GM19324 (cell line): ENCODE measurements at regions not wholly inside any gene's neighbourhood (a gene's known extent, or its start where the extent isn't known, plus 50 kb on each side); places are given as distances from the start of the nearest gene placed in this dataset.
"Not testable (repeated sequence)": the region's sequence is repeated elsewhere in the genome, so short reads cannot be mapped to it uniquely, and the experiment has no call there.

Experiments
- ATAC-seq: cut with Tn5 transposase; IDR thresholded peaks from one replicate; pipeline ENCODE4 v1.9.1; 2021; ENCODE audit warnings: mild to moderate bottlenecking, moderate library complexity; ENCODE audit not compliant: unreplicated experiment, low FRiP score

GRCh38 chr3:181554233-181554765 is 157.4 kb upstream of the SOX2 start:
- ATAC-seq, result no peak

- ATAC-seq, result no peak
These were observed 162.5 kb upstream of the SOX2 start for GRCh38 chr3:181549266-181549665.

GRCh38 chr3:181541414-181541813 is 170.3 kb upstream of the SOX2 start:
- no peak for ATAC-seq

- no peak for ATAC-seq
These were observed 176.9 kb upstream of the SOX2 start for GRCh38 chr3:181534781-181535221.

- ATAC-seq, result no peak
These were observed 177.9 kb upstream of the SOX2 start for GRCh38 chr3:181533811-181534210.

- ATAC-seq, result no peak
These were observed 181.1 kb upstream of the SOX2 start for GRCh38 chr3:181530584-181530983.

GRCh38 chr3:181521831-181522230 is 189.9 kb upstream of the SOX2 start:
- ATAC-seq, result no peak

- no peak for ATAC-seq
These were observed 193.5 kb upstream of the SOX2 start for GRCh38 chr3:181518222-181518621.

GRCh38 chr3:181512787-181513186 is 198.9 kb upstream of the SOX2 start:
- no peak for ATAC-seq

- ATAC-seq, result no peak
These were observed 201.2 kb upstream of the SOX2 start for GRCh38 chr3:181510500-181510899.

GRCh38 chr3:181497358-181497757 is 214.4 kb upstream of the SOX2 start:
- no peak for ATAC-seq

GRCh38 chr3:181493423-181493822 is 218.3 kb upstream of the SOX2 start:
- ATAC-seq, result no peak

GRCh38 chr3:181488536-181488935 is 223.2 kb upstream of the SOX2 start:
- ATAC-seq, result no peak

GRCh38 chr3:181487236-181487978 is 224.3 kb upstream of the SOX2 start:
- ATAC-seq, result no peak

- no peak for ATAC-seq
These were observed 225.4 kb upstream of the SOX2 start for GRCh38 chr3:181486141-181486885.

GRCh38 chr3:181484026-181484425 is 227.7 kb upstream of the SOX2 start:
- ATAC-seq, result no peak

GRCh38 chr3:181475146-181475545 is 236.6 kb upstream of the SOX2 start:
- not testable (repeated sequence) for ATAC-seq

GRCh38 chr3:181470349-181470748 is 241.4 kb upstream of the SOX2 start:
- no peak for ATAC-seq

- ATAC-seq, result no peak
These were observed 247.6 kb upstream of the SOX2 start for GRCh38 chr3:181464033-181464694.

- no peak for ATAC-seq
These were observed 250.3 kb upstream of the SOX2 start for GRCh38 chr3:181461381-181461780.

GRCh38 chr3:181459516-181459915 is 252.2 kb upstream of the SOX2 start:
- no peak for ATAC-seq
